Right ventricle myocardium inferior (tissue), 1 donor: ENCODE measurements at regions not wholly inside any gene's neighbourhood (a gene's known extent, or its start where the extent isn't known, plus 50 kb on each side); places are given as distances from the start of the nearest gene placed in this dataset.

ENCODE experiments used
- ATAC-seq: fragments of 200-7000 bp; cut with Tn5 transposase; one replicate; pipeline ENCODE4 v1.9.1; 2020; ENCODE audit warnings: mild to moderate bottlenecking, moderate library complexity
- DNase-seq: peaks from one replicate; pipeline ENCODE4 v3.0.0; 2021; ENCODE audit errors: missing footprints
- intact Hi-C: fragments of 100-400 bp; cut with DNase I; formaldehyde crosslinking; loops from one replicate; pipeline ENCODE4 v1.11.0; 2022
- donor health status: DM: no; HTN: yes; CAD: no; lungs with severe emphysema.

DNA sequence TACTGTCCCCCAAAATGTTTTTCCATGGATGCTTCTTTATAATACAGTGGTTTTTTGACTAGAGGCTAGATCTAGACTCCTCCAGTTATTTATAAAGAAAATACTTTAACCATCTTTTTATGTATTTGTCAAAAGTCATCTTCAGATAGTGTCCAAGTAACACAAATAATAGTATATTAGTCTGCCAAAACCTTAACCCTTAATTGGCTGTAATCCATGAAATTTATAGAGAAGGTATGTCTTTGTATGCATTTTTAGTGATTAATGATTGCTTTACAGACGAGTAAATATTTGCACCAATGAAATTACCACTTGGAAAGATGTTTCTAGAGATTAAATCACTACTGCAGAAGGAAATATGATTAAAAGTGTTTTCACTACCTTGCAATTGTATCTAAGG lies 451.8 kb upstream of the NRXN1 start:
- intact Hi-C loops = no loop called here
- no peak for ATAC-seq
- DNase-seq = no peak

DNA sequence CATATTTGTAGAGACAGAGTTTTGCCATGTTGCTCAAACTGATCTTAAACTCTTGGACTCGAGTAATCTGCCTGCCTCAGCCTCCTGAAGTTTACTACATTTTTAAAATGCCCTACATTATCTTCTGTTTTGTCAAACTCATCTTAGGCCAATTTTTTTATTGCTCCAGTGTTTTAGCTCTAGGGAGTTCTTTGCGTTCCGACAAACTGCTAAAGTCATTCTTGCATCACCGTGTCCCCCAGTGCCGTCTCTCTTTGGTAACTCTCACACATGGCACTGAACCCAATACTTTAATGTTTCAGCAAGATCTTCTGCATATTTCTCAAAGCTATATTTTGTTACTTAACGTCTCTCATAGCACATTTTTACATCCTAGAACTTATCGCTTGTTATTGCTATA lies 440.9 kb upstream of the NRXN1 start:
- DNase-seq = no peak
- no peak for ATAC-seq
- intact Hi-C loops = no loop called here

DNA sequence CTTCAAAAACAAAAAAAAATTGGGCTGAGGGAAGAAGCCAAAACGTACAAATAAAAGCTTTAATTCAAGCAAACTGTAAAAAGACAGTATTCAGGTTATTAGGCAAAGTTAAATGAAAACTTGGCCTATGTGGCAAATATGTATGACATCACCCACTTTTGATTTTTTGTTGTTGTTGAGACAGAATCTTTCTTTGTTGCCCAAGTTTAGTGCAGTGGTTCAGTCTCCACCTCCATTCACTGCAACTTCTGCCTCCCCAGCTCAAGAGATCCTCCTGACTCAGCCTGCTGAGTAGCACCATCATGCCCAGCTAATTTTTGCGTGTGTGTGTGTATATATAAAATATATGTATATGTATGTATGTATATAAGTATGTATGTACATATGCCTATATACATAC lies 440.4 kb upstream of the NRXN1 start:
- intact Hi-C loops = no loop called here
- ATAC-seq = no peak

DNA sequence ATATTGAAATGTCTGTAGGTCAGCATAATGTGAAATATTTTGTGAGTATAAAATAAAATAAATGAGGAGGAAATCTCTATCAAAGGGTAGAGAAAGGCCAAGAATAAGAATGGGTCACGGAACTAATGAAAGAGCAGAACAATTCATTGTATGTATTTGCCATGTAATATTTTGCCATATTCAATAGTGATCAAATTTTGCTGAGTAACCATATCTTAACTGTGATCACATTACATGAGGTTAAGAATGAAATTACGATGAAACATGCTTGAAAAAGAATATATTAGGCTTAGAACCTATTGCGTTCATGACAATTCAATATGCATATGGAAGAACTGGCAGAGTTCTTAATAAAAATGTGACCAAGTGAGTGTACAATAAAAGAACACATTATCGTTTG lies 437.2 kb upstream of the NRXN1 start:
- ATAC-seq = no peak
- no peak for DNase-seq
- intact Hi-C loops = no loop called here

More for the DNA sequence above, 440.4 kb upstream of the NRXN1 start:
- no peak for DNase-seq

DNA sequence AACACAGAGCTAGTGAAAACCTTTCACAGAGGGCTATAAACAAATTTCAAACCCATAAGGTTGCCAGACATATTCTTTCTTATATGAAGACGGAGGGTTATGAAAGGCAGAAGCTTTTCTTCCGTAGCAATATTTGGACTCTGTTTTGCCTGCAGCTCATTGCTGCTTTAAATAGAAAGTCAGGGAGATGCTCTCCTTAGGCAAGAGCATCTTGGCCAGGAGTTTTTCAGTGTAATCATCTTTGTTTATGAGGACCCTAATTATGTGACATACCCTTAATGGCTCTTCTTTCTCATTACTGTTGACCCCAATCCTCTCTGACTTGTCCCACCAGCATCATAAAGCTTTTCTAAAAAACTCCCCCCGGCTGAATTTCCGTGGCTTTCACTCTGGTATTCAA lies 433.4 kb upstream of the NRXN1 start:
- intact Hi-C loops = no loop called here
- no peak for DNase-seq
- ATAC-seq = no peak

DNA sequence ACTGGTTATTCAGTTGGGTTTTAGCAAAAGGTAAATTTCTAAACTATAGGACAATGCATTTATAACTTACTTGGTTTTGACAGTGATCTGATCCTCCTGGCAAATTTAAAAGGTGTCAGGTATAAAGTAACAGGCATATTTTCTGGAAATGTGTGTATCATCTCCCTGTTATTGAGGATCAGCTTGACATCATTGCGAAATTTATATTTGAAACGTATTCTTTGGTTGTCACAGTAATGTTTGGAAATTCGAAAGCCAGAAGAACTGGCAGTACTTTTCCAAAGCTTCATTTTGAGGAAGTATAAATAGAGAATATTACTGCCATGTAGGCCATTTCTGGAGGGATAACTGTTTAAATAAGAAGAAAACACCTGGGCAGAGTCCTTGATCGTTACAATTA lies 422.2 kb upstream of the NRXN1 start:
- ATAC-seq = no peak
- no peak for DNase-seq
- intact Hi-C loops = no loop called here

DNA sequence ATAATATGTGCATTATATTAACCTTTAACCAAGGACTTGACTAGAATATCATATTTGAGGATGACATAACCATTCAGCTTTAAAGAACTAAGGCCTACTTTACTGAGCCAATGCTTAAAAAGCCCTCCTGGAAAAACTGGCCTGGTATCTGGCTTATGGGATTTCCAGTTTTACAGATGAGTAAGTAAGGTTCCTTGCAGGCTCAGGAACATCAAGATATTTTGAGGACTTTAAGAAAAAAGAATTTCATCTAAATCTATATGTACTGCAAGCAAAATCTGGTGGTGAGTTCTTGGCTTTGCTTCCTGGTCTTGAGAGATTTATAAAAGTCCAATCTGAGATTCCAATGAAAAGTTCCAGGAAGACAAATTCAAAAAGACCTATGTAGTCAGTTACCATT lies 417.0 kb upstream of the NRXN1 start:
- no peak for ATAC-seq
- intact Hi-C loops = no loop called here
- DNase-seq = no peak

DNA sequence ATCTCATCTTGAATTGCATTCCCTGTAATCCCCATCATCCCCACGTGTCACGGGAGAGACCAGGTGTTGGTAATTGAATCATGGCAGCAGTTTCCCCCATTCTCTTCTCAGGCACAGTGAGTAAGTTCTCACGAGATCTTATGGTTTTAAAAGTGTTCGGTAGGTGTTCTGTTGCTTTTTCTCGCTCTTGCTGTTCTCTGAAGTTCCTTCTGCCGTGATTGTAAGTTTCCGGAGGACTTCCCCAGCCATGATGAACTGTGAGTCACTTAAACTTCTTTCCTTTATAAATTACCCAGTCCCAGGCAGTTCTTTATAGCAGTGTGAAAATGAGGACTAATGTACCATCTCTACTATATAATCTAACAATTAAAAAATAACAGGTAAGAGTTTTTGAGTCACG lies 409.9 kb upstream of the NRXN1 start:
- intact Hi-C loops = no loop called here
- DNase-seq (no peak), ATAC-seq (no peak)

DNA sequence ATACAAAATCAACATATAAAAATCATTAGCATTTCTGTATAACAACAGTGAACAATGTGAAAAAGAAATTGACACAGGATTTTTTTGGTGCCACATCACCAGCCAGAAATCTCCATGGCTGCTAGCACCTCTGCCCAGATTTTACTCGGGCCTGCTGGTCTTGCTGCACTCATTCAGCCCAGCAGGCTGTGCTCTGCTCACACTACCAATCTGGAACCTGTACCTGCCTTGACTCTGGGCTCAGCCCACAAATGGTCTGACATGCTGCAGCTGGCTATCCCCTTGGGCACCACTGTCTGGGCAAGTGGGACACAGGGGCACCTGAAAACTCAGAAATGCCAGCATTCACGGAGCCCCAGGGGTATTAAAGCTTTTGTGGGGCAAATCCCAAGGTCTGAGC lies 392.5 kb upstream of the NRXN1 start:
- ATAC-seq = no peak
- no peak for DNase-seq
- intact Hi-C loops = no loop called here

DNA sequence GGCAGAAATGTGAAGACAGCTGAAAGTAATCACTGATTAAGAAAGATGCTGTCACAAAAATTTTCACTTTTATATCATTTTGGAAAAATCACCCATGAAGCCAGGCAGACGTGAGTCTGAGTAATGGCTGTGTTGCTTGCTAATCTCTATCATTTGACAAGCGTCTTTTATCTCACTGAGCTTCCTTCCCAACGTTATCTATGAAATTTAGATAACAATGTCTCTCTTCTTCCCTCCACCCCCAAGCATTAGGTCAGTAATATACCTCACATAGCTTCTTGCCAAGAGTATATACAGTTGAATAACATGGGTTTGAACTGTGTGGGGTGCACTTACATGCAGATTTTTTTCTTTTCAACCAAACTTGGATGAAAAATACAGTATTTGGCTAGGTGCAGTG lies 388.6 kb upstream of the NRXN1 start:
- ATAC-seq = no peak
- intact Hi-C loops = no loop called here
- no peak for DNase-seq

DNA sequence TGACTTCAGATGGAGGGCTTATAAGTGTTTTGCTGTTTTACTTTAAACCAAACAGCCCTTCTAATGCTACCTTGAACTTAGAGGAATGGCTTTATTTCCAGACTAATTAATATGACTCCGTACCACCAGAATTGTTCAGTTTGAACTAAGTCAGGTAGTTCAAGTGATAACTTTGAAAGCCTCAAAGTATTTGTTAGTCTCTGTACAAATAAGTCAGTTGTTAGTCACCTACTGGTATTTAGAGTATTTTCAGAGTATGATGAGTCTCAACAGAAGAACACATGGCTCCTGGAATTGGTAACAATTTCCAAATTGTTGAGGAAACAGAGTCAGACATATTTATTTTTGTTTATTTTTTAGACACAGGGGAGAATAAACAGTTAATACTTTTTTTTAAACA lies 381.8 kb upstream of the NRXN1 start:
- ATAC-seq (no peak), DNase-seq (no peak)
- intact Hi-C loops = no loop called here

DNA sequence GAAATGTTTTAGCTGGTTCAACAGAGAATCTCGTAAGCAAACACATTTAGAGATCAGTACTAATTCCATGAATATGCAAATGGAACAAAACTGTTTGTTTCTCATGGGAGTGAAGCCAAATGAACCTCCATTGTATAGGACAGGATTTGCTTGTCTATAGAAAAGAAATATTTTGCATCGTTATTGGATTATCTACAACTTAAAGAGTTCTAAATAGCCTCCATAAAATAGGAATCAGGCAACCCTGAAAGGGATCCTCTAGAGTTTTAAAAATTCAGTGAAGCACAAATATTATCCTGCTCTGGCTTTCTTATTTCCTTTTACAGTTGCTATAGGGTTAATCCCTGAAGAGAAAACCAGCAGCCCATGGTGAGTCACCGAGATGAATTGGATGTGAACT lies 378.4 kb upstream of the NRXN1 start:
- ATAC-seq (no peak), DNase-seq (no peak)
- intact Hi-C loops = no loop called here

DNA sequence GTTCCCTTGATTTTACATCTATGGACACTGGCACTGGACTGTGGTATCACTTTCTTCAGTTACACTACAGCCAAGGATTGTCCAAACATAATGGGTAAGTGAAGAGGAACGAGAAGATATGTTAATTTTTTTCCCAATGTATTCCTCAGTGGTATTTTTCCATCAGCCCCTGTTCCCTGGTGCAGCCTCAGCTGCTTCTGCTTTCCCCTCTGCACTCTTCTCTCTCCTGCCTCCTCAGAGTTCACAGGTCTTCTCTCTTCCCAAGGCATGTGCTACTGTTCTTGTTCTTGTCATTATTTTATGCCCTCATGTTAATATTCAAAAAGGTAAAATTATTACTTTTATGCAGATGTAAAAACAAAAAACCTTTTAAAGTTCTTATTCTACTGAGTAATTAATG lies 378.0 kb upstream of the NRXN1 start:
- DNase-seq (no peak), ATAC-seq (no peak)
- intact Hi-C loops = no loop called here

DNA sequence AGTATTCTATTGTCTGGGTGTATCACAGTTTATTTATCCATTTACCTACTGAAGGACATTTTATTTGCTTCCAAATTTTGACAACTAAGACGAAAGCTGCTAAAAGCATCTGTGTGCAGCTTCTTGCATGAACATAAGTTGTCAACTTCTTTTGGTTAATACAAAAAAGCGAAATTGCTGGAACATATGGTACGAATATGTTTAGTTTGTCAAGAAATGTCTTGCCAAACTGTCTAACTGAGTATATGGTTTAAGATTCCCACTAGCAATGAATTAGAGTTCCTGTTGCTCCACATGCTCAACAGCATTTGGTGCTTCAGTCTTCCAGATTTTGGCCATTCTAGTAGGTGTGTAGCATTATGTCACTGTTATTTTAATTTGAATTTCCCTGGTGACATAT lies 372.3 kb upstream of the NRXN1 start:
- intact Hi-C loops = no loop called here
- ATAC-seq (no peak), DNase-seq (no peak)

DNA sequence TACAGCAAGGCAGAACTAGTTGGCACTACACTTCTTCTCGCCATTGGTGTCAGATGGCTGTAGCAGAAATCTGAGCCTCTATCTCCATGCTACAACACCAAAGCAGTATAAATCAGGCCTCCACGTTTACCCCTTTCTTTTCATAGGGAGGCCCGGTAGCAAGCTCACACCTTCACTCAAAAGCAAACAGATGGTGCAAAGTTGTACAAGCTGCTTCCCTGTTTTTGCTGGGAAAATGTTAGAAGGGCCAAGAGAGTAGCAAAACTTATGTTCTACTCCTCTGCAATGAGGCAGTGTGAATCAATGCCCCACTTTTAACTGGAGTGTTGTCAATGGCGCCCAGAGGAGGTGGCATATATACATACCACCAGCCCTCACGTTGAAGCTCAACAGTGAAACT lies 369.6 kb upstream of the NRXN1 start:
- intact Hi-C loops = no loop called here

DNA sequence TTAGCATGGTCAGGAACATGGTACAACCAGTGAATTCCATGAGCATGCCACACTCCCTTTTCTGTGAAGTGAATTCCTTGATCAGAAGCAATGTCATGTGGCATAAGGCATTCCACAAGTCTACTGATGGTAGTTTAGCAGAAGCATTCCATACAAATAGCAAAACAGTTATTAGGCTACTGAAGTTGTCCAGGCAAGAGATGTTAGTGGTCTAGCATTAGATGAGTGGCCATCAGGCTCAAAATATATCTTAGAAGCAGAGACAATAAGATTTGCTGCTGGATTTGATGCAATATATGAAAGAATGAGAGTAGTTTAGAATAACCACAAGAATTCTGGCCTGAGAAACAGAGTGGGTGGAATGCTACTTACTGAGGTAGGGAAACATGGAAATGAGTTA lies 355.3 kb upstream of the NRXN1 start:
- ATAC-seq (no peak), DNase-seq (no peak)
- intact Hi-C loops = no loop called here

More for the DNA sequence above, 369.6 kb upstream of the NRXN1 start:
- no peak for DNase-seq
- ATAC-seq = no peak

DNA sequence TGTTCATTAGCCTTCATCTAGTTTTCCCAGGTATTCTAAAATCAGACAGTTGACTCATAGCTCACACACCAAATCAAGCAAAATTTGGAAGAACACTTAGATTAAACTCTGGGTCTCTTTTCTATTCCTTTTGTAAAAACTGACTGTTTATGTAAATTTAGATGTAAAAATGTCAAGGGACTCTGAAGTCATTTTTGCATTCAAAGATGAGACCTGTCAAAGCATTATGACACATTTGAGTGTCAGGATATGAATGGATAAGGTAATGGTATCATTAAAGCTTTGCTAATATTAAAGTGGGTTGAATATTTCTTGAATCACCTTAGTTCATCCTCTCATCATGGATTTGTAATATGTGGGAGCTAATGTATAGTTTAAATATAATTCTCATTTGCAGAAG lies 348.1 kb upstream of the NRXN1 start:
- intact Hi-C loops = no loop called here
- ATAC-seq = no peak

DNA sequence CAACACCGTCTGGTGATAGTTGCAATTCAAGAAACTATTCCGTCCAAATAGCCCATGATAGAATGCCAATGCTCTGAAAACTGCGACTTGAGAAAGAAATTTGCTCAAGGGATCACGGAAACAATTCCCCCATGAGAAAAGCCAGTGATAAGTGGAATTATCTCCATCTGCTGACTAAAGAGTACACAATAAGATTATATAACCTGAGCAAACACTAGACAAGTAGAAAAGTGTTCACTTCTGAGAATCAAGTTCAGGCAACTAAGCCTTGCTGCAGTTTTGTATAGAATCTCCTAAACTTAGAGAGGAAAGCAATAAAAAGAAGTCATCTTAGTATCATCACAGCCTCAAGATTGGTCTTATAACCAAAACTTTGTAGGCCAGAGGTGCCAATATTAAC lies 336.3 kb upstream of the NRXN1 start:
- ATAC-seq (no peak), DNase-seq (no peak)
- intact Hi-C loops = no loop called here

More for the DNA sequence above, 348.1 kb upstream of the NRXN1 start:
- no peak for DNase-seq

DNA sequence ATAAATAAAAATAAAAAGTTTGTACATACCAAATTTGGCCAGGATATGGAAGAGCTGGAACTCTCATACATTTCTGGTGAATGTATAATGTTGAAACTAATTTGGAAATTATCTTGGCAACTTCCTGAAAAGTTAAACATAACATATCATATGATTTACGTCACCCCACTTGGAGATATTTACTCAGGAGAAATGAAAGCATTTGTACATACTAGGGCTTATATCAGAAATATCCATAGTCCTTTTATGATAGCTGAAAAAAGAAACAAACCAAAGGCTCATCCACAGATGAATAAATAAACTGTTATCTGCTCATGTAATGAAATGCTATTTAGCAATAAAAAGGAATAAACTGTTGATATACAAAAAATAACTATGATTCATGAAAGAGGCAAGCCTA lies 318.2 kb upstream of the NRXN1 start:
- DNase-seq (no peak), ATAC-seq (no peak)
- intact Hi-C loops = no loop called here

DNA sequence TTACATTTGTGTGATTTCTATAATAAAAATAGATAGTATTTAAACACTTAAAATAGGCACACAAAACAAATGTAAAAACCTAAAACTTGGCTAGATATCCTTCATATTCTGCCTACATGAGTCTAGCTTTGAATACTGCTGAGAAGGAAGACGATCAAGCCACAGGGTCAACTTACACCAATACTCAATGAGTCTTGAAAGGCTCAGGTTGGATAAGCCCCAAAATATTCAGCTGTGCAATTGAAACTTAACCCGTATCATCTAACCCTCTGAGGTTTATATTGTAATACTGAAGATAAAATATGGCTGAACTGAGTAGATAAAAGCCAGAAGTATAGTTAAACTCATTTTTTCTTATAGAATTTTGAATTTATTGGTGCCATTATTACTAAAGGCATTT lies 313.0 kb upstream of the NRXN1 start:
- no peak for ATAC-seq
- intact Hi-C loops = no loop called here

DNA sequence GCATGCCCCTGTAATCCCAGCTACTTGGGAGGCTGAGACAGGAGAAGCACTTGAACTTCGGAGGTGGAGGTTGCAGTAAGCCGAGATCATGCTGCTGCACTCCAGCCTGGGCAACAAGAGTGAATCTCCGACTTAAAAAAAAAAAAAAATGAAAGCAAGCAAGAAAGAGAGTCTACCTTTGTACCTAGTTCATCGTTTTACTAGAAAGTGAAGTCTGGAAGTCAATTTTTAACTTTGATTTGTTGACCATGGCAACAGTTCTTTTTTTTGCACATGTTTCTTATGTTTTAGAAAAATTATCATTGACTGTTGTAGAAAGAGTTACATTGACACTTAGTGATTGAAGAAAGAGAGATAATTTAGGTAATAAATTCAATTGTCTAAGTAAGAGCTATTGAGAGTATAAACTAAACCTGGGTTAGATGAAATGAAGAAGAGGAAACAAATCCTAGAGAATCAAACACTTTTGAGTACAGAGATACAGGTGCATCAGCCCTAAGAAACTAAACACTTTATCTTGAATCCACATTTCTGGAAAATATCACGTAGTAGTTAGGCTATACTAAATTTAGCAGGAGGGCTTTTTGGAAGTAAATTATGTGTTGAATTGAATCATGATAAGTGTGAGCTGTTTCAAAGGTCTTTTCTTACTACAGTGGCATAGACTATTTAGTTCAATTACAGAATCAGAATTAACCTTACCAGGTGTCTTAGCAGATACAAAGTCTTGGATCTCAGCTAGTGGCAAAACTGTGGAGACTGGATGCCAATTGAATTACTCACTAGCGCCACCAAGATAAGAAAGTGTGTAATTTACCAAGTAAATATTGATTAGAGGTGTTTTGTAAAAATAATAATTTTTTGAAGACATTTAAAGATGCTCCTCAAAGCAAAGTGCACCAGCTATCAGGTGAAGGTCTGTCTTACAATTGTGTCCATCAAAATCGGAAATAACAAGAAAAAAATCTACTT lies 303.4 kb upstream of the NRXN1 start:
- no peak for ATAC-seq
- intact Hi-C loops = no loop called here
- DNase-seq = no peak

More for the DNA sequence above, 313.0 kb upstream of the NRXN1 start:
- no peak for DNase-seq
